H9 (cell line): ENCODE measurements at regions not wholly inside any gene's neighbourhood (a gene's known extent, or its start where the extent isn't known, plus 50 kb on each side); places are given as distances from the start of the nearest gene placed in this dataset.

Source experiments
- DNase-seq: peaks from one replicate; pipeline ENCODE4 v3.0.0-alpha.2; 2017
- H2AFZ ChIP-seq: one replicate; pipeline ENCODE4 v1.6.1; 2013; ENCODE audit warnings: mild to moderate bottlenecking, low read length, control low read depth, moderate library complexity
- H2AK5ac ChIP-seq: 2 replicates; pipeline ENCODE4 v1.6.1; 2013; ENCODE audit warnings: low read length, control low read depth, mixed read lengths; ENCODE audit not compliant: insufficient read length
- H2BK120ac ChIP-seq: one replicate; pipeline ENCODE4 v1.6.1; 2013; ENCODE audit warnings: low read depth, mild to moderate bottlenecking, low read length, control low read depth, inconsistent platforms; ENCODE audit not compliant: poor library complexity, severe bottlenecking
- H2BK12ac ChIP-seq: 2 replicates; pipeline ENCODE4 v1.6.1; 2013; ENCODE audit warnings: low read length, control low read depth, mixed read lengths, low read depth; ENCODE audit not compliant: insufficient read length
- H2BK15ac ChIP-seq: 2 replicates; pipeline ENCODE4 v1.6.1; 2013; ENCODE audit warnings: low read depth, low read length, control low read depth
- H2BK20ac ChIP-seq: one replicate; pipeline ENCODE4 v1.6.1; 2013; ENCODE audit warnings: low read depth, mild to moderate bottlenecking, low read length, control low read depth, inconsistent platforms; ENCODE audit not compliant: poor library complexity, severe bottlenecking
- H2BK5ac ChIP-seq: 2 replicates; pipeline ENCODE4 v1.6.1; 2013; ENCODE audit warnings: low read length, control low read depth, mixed read lengths; ENCODE audit not compliant: insufficient read length
- H3K14ac ChIP-seq: 2 replicates; pipeline ENCODE4 v1.6.1; 2013; ENCODE audit warnings: low read length, control low read depth; ENCODE audit not compliant: insufficient read depth
- H3K18ac ChIP-seq: 2 replicates; pipeline ENCODE4 v1.6.1; 2013; ENCODE audit warnings: low read depth, mild to moderate bottlenecking, mixed read lengths, low read length, control low read depth; ENCODE audit not compliant: insufficient read length
- H3K23ac ChIP-seq: 2 replicates; pipeline ENCODE4 v1.6.1; 2013; ENCODE audit warnings: low read length, control low read depth, mixed read lengths, low read depth; ENCODE audit not compliant: insufficient read length
- H3K23me2 ChIP-seq: 2 replicates; pipeline ENCODE4 v1.6.1; 2013; ENCODE audit warnings: low read depth, mild to moderate bottlenecking, mixed read lengths, low read length, control low read depth; ENCODE audit not compliant: insufficient read length, poor library complexity, severe bottlenecking
- H3K27ac ChIP-seq: 2 replicates; pipeline ENCODE4 v1.5.1; 2013; ENCODE audit warnings: low read length, control low read depth, mixed read lengths, low read depth; ENCODE audit not compliant: insufficient read length
- H3K27me3 ChIP-seq: 2 replicates; pipeline ENCODE4 v1.6.1; 2013; ENCODE audit warnings: low read length, control low read depth, inconsistent platforms; ENCODE audit not compliant: insufficient read depth
- H3K4ac ChIP-seq: 2 replicates; pipeline ENCODE4 v1.6.1; 2013; ENCODE audit warnings: low read depth, mild to moderate bottlenecking, control low read depth, inconsistent platforms, low read length, moderate library complexity
- H3K4me1 ChIP-seq: 2 replicates; pipeline ENCODE4 v1.6.1; 2013; ENCODE audit warnings: low read length, control low read depth, inconsistent platforms; ENCODE audit not compliant: insufficient read depth
- H3K4me2 ChIP-seq: 2 replicates; pipeline ENCODE4 v1.6.1; 2013; ENCODE audit warnings: low read length, control low read depth, mixed read lengths; ENCODE audit not compliant: insufficient read length, insufficient read depth
- H3K56ac ChIP-seq: 2 replicates; pipeline ENCODE4 v1.6.1; 2013; ENCODE audit warnings: low read depth, mild to moderate bottlenecking, mixed read lengths, low read length, control low read depth; ENCODE audit not compliant: insufficient read length
- H3K79me1 ChIP-seq: 2 replicates; pipeline ENCODE4 v1.6.1; 2013; ENCODE audit warnings: low read depth, mild to moderate bottlenecking, moderate library complexity, low read length, control low read depth, inconsistent platforms; ENCODE audit not compliant: insufficient read depth, poor library complexity, severe bottlenecking
- H3K79me2 ChIP-seq: 2 replicates; pipeline ENCODE4 v1.6.1; 2013; ENCODE audit warnings: low read length, control low read depth, inconsistent platforms; ENCODE audit not compliant: insufficient read depth
- H3K9ac ChIP-seq: 2 replicates; pipeline ENCODE4 v1.6.1; 2013; ENCODE audit warnings: low read length, control low read depth, mixed read lengths; ENCODE audit not compliant: insufficient read length; ENCODE audit errors: extremely low read depth
- H3K9me3 ChIP-seq: one replicate; pipeline ENCODE4 v1.6.1; 2013; ENCODE audit warnings: low read depth, low read length, inconsistent platforms; ENCODE audit not compliant: control insufficient read depth
- H3T11ph ChIP-seq: one replicate; pipeline ENCODE4 v1.6.1; 2013; ENCODE audit warnings: mild to moderate bottlenecking, low read length, control low read depth, inconsistent platforms
- H4K20me1 ChIP-seq: one replicate; pipeline ENCODE4 v1.6.1; 2013; ENCODE audit not compliant: control insufficient read depth, insufficient read length, insufficient read depth
- H4K5ac ChIP-seq: 2 replicates; pipeline ENCODE4 v1.6.1; 2013; ENCODE audit warnings: low read depth, mild to moderate bottlenecking, mixed read lengths, low read length, control low read depth; ENCODE audit not compliant: insufficient read length
- H4K8ac ChIP-seq: replicated peaks from 2 replicates; pipeline ENCODE4 v1.6.1; 2013; ENCODE audit warnings: low read length, control low read depth, mixed read lengths, low read depth; ENCODE audit not compliant: insufficient read length
- H4K91ac ChIP-seq: 2 replicates; pipeline ENCODE4 v1.6.1; 2013; ENCODE audit warnings: low read depth, mild to moderate bottlenecking, moderate library complexity, mixed read lengths, low read length, control low read depth; ENCODE audit not compliant: insufficient read length
- H3K27ac Mint-ChIP-seq, 3 experiments: 2 replicates in 2 of 3; 3 replicates in 1 of 3; pipeline ENCODE4 v1.8.0; 2020 to 2021; ENCODE audit warnings: mixed read lengths in 3 of 3, mild to moderate bottlenecking in 1 of 3, moderate library complexity in 1 of 3
- H3K27me3 Mint-ChIP-seq: 2 replicates; pipeline ENCODE4 v1.8.0; 2021; ENCODE audit warnings: low read depth, mild to moderate bottlenecking, moderate library complexity, mixed read lengths
- H3K36me3 Mint-ChIP-seq, 3 experiments: 2 replicates in 2 of 3; 3 replicates in 1 of 3; pipeline ENCODE4 v1.8.0; 2020 to 2021; ENCODE audit warnings: low read depth in 3 of 3, mixed read lengths in 3 of 3; ENCODE audit not compliant: insufficient read depth in 1 of 3
- H3K4me1 Mint-ChIP-seq, 2 experiments: 2 replicates each; pipeline ENCODE4 v1.8.0; 2020; ENCODE audit warnings: mixed read lengths in 2 of 2
- H3K4me3 Mint-ChIP-seq, 2 experiments: 2 replicates in 1 of 2; 3 replicates in 1 of 2; pipeline ENCODE4 v1.8.0; 2020 to 2021; ENCODE audit warnings: mild to moderate bottlenecking in 2 of 2, mixed read lengths in 2 of 2, moderate library complexity in 1 of 2
- H3K9me3 Mint-ChIP-seq, 2 experiments: 2 replicates in 1 of 2; 3 replicates in 1 of 2; pipeline ENCODE4 v1.8.0; 2020; ENCODE audit warnings: mild to moderate bottlenecking in 2 of 2, mixed read lengths in 2 of 2, moderate library complexity in 1 of 2
- WGBS: extraction: QIAGEN DNeasy Blood & Tissue Kit; methylation state at CpG from one replicate; pipeline ENCODE4 v1.1.7; 2013; ENCODE audit warnings: missing lambda C conversion rate, low lambda C conversion rate, mixed read lengths; ENCODE audit not compliant: insufficient read length; ENCODE audit errors: extremely low coverage; 5-methylcytosine and 5-hydroxymethylcytosine counted together
- TF ChIP-seq, protein P1 (sequence below): fragments of 200-600 bp; sonication (generic); conservative IDR thresholded peaks from 3 replicates; pipeline ENCODE4 v1.8.0; 2021; ENCODE audit warnings: antibody characterized with exemption, mild to moderate bottlenecking

DNA sequence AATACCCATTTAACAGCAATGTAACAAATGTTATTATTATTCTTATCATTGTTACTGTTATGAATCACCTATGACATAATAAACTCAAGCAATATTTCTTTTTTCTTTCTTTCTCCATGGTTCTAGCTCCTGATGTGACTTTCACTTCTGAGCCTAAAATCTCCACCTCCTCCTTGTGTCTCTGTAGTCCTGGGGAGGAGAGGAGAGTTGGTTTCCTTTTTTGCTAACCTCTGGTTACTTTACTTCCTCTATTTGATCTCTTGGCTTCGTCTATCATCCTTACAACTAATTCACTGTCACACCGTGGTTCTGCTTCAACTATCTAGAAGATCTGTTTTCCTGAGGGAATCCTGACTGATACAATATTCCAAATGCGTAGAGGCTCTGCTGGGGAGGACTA, 456.6 kb downstream of the VRK1 start:
- Histone ChIP-seq H3K4me1 (no peaks in the 10 kb centered on the region), H3K23me2 (no peaks in the 10 kb centered on the region), H4K8ac (no peak overlapping the region), H2BK5ac (no peak overlapping the region), H3K27me3 (no peaks in the 10 kb centered on the region), H2AK5ac (no peak overlapping the region), H3K9ac (no peak overlapping the region), H3K9me3 (no peaks in the 10 kb centered on the region), H2BK15ac (no peak overlapping the region), H3K56ac (no peak overlapping the region), H3K79me1 (no peaks in the 10 kb centered on the region), H4K5ac (no peak overlapping the region), H3K79me2 (no peaks in the 10 kb centered on the region), H4K20me1 (no peaks in the 10 kb centered on the region), H3K23ac (no peak overlapping the region), H2BK120ac (no peak overlapping the region), H3K4ac (no peak overlapping the region), H2BK12ac (no peak overlapping the region), H3K4me2 (no peak overlapping the region), H3K14ac (no peak overlapping the region), H3K27ac (no peak overlapping the region), H3T11ph (no peak overlapping the region), H3K18ac (no peak overlapping the region), H4K91ac (no peak overlapping the region), H2AFZ (no peak overlapping the region), H2BK20ac (no peak overlapping the region)
- H3K36me3 Mint-ChIP-seq: no peaks in the 10 kb centered on the region
- TF ChIP-seq, protein P1, sequence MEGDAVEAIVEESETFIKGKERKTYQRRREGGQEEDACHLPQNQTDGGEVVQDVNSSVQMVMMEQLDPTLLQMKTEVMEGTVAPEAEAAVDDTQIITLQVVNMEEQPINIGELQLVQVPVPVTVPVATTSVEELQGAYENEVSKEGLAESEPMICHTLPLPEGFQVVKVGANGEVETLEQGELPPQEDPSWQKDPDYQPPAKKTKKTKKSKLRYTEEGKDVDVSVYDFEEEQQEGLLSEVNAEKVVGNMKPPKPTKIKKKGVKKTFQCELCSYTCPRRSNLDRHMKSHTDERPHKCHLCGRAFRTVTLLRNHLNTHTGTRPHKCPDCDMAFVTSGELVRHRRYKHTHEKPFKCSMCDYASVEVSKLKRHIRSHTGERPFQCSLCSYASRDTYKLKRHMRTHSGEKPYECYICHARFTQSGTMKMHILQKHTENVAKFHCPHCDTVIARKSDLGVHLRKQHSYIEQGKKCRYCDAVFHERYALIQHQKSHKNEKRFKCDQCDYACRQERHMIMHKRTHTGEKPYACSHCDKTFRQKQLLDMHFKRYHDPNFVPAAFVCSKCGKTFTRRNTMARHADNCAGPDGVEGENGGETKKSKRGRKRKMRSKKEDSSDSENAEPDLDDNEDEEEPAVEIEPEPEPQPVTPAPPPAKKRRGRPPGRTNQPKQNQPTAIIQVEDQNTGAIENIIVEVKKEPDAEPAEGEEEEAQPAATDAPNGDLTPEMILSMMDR: no peak
- H3K4me3 Mint-ChIP-seq: no peak overlapping the region
- no peaks in the 10 kb centered on the region for H3K9me3 Mint-ChIP-seq
- H3K27ac Mint-ChIP-seq: no peak overlapping the region
- H3K27me3 Mint-ChIP-seq: no peaks in the 10 kb centered on the region; the same call in 1 of the 2 replicates
- H3K4me1 Mint-ChIP-seq: no peaks in the 10 kb centered on the region
- no CpG with 5 or more reads among the region's 3 CpGs for WGBS
- no peak for DNase-seq
